Right kidney (tissue), 1 donor: ENCODE measurements at regions not wholly inside any gene's neighbourhood (a gene's known extent, or its start where the extent isn't known, plus 50 kb on each side); places are given as distances from the start of the nearest gene placed in this dataset.

Source experiments
- DNase-seq: peaks from one replicate; pipeline ENCODE4 v3.0.0-alpha.2; 2016

- no peak for DNase-seq
Observed at GRCh38 chr11:92875473-92875872, 94.0 kb upstream of the MTNR1B start.

GRCh38 chr11:92879086-92879485 lies 90.4 kb upstream of the MTNR1B start:
- no peak for DNase-seq

GRCh38 chr11:92880381-92880780 lies 89.1 kb upstream of the MTNR1B start:
- DNase-seq, result no peak

- no peak for DNase-seq
Observed at GRCh38 chr11:92881940-92882450, 87.5 kb upstream of the MTNR1B start.

- no peak for DNase-seq
Observed at GRCh38 chr11:92882828-92883611, 86.4 kb upstream of the MTNR1B start.

GRCh38 chr11:92885600-92885999 lies 83.9 kb upstream of the MTNR1B start:
- no peak for DNase-seq

- DNase-seq, result peak; percentile 54
Observed at GRCh38 chr11:92886243-92886905, 83.1 kb upstream of the MTNR1B start.

GRCh38 chr11:92888696-92889095 lies 80.8 kb upstream of the MTNR1B start:
- no peak for DNase-seq

- DNase-seq, result no peak
Observed at GRCh38 chr11:92890846-92891245, 78.6 kb upstream of the MTNR1B start.

GRCh38 chr11:92892802-92893684 lies 76.4 kb upstream of the MTNR1B start:
- DNase-seq, result no peak

- no peak for DNase-seq
Observed at GRCh38 chr11:92894197-92894596, 75.3 kb upstream of the MTNR1B start.

- no peak for DNase-seq
Observed at GRCh38 chr11:92897487-92897886, 72.0 kb upstream of the MTNR1B start.

GRCh38 chr11:92902417-92902816 lies 67.0 kb upstream of the MTNR1B start:
- DNase-seq, result no peak

- DNase-seq, result no peak
Observed at GRCh38 chr11:92907671-92908070, 61.8 kb upstream of the MTNR1B start.

- DNase-seq, result no peak
Observed at GRCh38 chr11:92909214-92909613, 60.2 kb upstream of the MTNR1B start.

- no peak for DNase-seq
Observed at GRCh38 chr11:92911478-92911877, 58.0 kb upstream of the MTNR1B start.

- DNase-seq, result no peak
Observed at GRCh38 chr11:92915551-92915950, 53.9 kb upstream of the MTNR1B start.

GRCh38 chr11:92916299-92916698 lies 53.2 kb upstream of the MTNR1B start:
- no peak for DNase-seq

- no peak for DNase-seq
Observed at GRCh38 chr11:92917927-92918326, 51.5 kb upstream of the MTNR1B start.

GRCh38 chr11:92919048-92919447 lies 50.4 kb upstream of the MTNR1B start:
- DNase-seq, result no peak
